DMS153 treated with DMSO at 0.1 percent for 48 hours (cell line): ENCODE measurements at regions not wholly inside any gene's neighbourhood (a gene's known extent, or its start where the extent isn't known, plus 50 kb on each side); places are given as distances from the start of the nearest gene placed in this dataset.
"Not testable (repeated sequence)": the region's sequence is repeated elsewhere in the genome, so short reads cannot be mapped to it uniquely, and the experiment has no call there.

ENCODE experiments used
- DNase-seq: peaks from one replicate; lab custom pipeline; 2025; ENCODE audit not compliant: unreplicated experiment; lab: John Stamatoyannopoulos, UW

GRCh38 chr13:112256716-112257494, 119.2 kb upstream of the SPACA7 start:
- no peak for DNase-seq

DNA sequence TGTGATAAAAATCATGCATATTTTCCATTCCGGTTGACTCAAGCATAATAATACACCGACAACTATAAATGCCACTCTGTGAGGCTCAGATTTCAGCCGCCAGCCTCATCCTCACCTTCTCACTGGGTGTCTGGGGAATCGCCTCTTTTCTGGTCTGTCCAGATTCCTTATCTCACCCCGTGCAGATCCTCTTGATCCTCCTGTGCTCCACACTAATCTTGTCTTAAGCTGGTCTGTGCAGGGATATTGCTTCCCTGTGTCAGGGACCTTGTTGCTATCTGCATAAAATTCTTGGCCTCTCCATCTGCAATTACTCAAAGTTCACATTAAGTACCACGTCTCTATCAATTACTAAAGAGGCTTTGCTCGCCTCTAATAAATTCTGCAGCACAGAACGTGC, 116.6 kb upstream of the SPACA7 start:
- DNase-seq: no peak

DNA sequence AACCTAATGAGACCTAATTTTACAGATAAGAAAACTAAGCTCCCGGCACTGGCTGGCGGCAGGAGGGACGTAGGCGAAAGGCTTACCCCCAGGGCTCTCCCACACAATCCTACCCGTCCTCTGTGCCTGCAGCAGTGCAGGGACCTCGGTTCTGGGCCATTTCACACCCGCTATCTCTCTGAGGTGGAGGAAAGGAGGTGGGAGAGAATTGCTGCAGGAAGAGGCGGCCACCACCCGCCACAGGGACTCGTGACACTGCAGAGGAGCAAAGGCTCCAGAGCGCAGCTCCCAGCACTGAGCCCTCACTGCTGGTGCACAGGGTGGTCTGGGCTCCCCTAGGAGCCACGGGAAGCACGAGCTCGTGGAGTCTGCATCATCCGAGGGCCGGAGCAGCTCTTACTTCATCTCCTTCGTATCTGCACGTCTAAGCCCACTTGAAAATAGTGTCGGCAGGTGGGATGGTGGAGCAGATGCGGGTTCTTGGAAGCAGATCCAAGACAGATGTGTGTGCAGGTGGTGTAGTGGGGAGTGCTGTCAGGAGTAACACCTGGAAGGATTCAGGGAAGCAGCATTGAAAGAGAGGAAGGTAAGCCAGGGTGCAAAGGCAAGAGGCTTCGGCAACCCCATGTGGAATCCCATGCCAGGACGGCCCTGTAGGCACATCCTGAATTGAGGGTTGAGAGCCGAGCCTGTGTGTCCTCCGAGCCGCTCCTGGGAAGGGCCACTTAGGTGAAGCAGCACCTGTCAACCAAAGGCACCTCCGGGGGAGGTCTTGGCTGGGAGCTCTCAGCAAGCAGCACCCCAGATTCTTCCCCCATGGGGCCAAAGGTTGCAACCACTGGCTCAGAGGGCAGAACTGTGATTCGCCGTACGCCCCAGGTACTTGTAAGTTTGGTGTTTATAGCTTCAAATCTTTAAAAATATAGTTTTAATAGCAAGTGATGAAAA, 115.8 kb upstream of the SPACA7 start:
- DNase-seq: no peak

DNA sequence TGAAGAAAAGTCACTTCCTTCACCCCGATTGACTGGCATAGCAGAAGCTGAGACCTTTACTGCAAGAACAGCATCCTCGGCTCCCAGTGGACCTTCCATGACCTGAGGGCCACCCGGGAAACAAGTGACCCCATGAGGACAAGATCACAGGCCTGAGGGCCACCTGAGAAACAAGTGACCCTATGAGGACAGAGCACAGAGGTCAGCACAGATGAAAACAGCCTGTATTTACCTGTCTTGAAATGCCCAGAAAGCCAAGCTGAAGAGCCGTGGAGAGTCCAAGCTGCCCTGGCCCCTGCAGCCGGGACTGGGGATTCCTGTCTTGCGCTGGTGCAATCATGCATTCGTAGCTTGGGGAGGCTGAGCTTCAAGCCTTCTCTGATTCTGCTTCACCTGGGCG, 114.2 kb upstream of the SPACA7 start:
- no peak for DNase-seq

DNA sequence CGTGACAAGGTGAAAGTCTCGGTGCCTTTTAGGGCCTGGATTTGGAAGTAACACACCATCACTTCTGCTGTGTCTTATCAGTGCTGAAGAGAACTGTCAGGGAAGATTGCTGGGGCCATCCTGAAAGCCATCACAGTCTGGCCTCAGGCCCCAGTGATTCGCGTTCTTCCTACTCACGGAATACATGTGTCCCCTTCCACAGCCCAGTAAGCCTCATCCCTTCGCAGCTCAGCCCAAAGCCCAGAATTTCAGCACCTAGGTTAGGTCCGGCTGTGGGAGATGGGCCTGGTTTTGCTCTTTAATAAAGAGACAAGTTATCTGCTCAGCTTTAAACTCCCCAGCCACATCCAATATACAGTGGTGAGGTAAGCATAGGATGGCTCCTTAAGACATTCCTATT, 113.0 kb upstream of the SPACA7 start:
- no peak for DNase-seq

GRCh38 chr13:112267660-112268059, 108.5 kb upstream of the SPACA7 start:
- no peak for DNase-seq

GRCh38 chr13:112270951-112271350, 105.2 kb upstream of the SPACA7 start:
- DNase-seq: no peak

- DNase-seq: not testable (repeated sequence)
Measured at GRCh38 chr13:112286733-112287132, 89.4 kb upstream of the SPACA7 start.

GRCh38 chr13:112320303-112320702, 55.9 kb upstream of the SPACA7 start:
- DNase-seq: no peak

GRCh38 chr13:112322557-112322956, 53.6 kb upstream of the SPACA7 start:
- DNase-seq: no peak

DNA sequence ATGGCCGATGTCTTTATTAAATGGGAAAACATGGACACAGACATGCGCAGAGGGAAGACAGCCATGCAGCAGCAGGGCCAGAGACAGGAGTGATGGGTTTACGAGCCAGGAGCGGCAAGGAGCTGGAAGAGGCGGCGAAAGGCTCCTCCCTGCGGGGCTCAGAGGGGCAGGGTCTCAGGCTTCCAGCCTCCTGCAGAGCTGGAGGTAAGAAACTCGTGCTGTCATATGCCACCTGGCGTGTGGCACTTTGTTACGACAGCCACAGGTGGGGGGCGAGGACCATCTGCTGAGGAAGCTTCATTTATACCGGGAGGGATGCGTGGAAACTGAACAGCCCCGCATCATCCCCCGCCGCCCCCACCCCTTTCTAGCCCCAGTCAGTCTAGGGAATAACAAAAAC, 52.0 kb upstream of the SPACA7 start:
- DNase-seq: no peak

- DNase-seq: no peak
Measured at GRCh38 chr13:112325142-112325808, 50.9 kb upstream of the SPACA7 start.

- no peak for DNase-seq
Measured at GRCh38 chr13:112325920-112326645, 50.1 kb upstream of the SPACA7 start.
